ENCODE measurements at regions not wholly inside any gene's neighbourhood (a gene's known extent, or its start where the extent isn't known, plus 50 kb on each side); places are given as distances from the start of the nearest gene placed in this dataset.

DNA sequence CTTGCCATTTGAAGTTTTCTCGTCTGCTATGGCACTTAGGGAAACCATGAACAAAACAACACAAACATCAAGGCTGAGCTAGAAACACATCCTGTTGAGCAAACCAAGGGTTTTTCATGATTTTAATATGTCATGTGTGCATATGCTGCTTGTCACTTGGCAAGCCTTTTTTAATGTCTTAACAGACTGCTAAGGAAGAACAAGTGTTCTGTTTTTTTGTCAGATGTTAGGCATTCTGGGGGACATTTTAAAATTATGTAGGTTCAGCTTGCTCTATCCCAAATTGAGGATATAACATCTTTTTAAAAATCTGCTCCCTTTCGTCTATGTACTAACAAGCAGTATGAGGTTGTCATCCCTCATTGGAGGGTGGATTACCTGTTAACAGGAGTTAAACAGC is 150.3 kb downstream of the HTR1A start:
- TF ChIP-seq, protein P1, sequence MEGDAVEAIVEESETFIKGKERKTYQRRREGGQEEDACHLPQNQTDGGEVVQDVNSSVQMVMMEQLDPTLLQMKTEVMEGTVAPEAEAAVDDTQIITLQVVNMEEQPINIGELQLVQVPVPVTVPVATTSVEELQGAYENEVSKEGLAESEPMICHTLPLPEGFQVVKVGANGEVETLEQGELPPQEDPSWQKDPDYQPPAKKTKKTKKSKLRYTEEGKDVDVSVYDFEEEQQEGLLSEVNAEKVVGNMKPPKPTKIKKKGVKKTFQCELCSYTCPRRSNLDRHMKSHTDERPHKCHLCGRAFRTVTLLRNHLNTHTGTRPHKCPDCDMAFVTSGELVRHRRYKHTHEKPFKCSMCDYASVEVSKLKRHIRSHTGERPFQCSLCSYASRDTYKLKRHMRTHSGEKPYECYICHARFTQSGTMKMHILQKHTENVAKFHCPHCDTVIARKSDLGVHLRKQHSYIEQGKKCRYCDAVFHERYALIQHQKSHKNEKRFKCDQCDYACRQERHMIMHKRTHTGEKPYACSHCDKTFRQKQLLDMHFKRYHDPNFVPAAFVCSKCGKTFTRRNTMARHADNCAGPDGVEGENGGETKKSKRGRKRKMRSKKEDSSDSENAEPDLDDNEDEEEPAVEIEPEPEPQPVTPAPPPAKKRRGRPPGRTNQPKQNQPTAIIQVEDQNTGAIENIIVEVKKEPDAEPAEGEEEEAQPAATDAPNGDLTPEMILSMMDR (IDR thresholded peaks at IDR 0.05): no peak
- TF ChIP-seq EZH2phosphoT487 (IDR thresholded peaks at IDR 0.05) (no peak), EZH2 (IDR thresholded peaks at IDR 0.05) (no peak)
- H3K27ac ChIP-seq: no peak overlapping the region
- no peaks in the 10 kb centered on the region for H3F3A ChIP-seq (ENCODE audit: low read depth)
- no peak overlapping the region for H3K4me2 ChIP-seq
- H3K9me3 ChIP-seq (ENCODE audit: low read depth): no peaks in the 10 kb centered on the region
- no peak overlapping the region for H3K27ac Mint-ChIP-seq
- H3K4me3 ChIP-seq: no peak overlapping the region
- H2AFZ ChIP-seq (replicated peaks): no peak overlapping the region
- H3K36me3 ChIP-seq: no peaks in the 10 kb centered on the region
- no peaks in the 10 kb centered on the region for H3K27me3 Mint-ChIP-seq (ENCODE audit: insufficient read depth, low read depth)
- DNase-seq (ENCODE audit: low spot score): no peak
- H3K9ac ChIP-seq: no peak overlapping the region
- peaks cover 2% of the 10 kb centered on the region for H3K9me3 Mint-ChIP-seq
- H3K79me2 ChIP-seq (ENCODE audit: low read depth): no peaks in the 10 kb centered on the region
- no peaks in the 10 kb centered on the region for H3K4me1 Mint-ChIP-seq
- H3K36me3 Mint-ChIP-seq: no peaks in the 10 kb centered on the region
- H3K4me3 Mint-ChIP-seq: no peak overlapping the region
- no peaks in the 10 kb centered on the region for H4K20me1 ChIP-seq (ENCODE audit: low read depth)
- H3K4me1 ChIP-seq: no peaks in the 10 kb centered on the region
- H3K27me3 ChIP-seq: no peaks in the 10 kb centered on the region

DNA sequence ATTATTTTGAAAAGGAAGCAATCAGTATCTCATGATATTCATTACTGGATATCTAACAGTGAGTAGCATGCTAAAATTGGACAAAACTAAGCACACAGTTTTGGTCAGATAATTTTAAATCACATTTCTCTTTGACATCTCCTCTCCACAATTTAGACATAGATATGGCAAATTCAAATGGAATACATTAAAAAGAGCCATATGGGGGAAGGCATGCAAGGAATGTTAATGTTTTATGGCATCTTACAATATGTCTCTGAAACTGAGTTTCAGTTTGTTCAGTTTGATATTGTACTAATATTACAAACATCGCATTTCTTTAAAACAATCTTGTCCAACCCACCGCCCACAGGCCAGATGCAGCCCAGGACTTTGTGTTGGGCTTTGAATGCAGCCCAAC is 151.0 kb downstream of the HTR1A start:
- Histone ChIP-seq H3K4me3 (no peak overlapping the region), H3K4me2 (no peak overlapping the region), H2AFZ (replicated peaks) (no peak overlapping the region), H3K27me3 (no peaks in the 10 kb centered on the region), H3K27ac (no peak overlapping the region), H3K9ac (no peak overlapping the region), H4K20me1 (ENCODE audit: low read depth) (no peaks in the 10 kb centered on the region), H3K4me1 (no peaks in the 10 kb centered on the region), H3K36me3 (no peaks in the 10 kb centered on the region), H3F3A (ENCODE audit: low read depth) (no peaks in the 10 kb centered on the region), H3K9me3 (ENCODE audit: low read depth) (no peaks in the 10 kb centered on the region), H3K79me2 (ENCODE audit: low read depth) (no peaks in the 10 kb centered on the region)
- H3K36me3 Mint-ChIP-seq: no peaks in the 10 kb centered on the region
- H3K27ac Mint-ChIP-seq: no peak overlapping the region
- no peak for DNase-seq (ENCODE audit: low spot score)
- TF ChIP-seq, protein P1 (IDR thresholded peaks at IDR 0.05): no peak
- no peak for TF ChIP-seq EZH2 (IDR thresholded peaks at IDR 0.05)
- H3K4me3 Mint-ChIP-seq: no peak overlapping the region
- no peaks in the 10 kb centered on the region for H3K4me1 Mint-ChIP-seq
- peaks cover 2% of the 10 kb centered on the region for H3K9me3 Mint-ChIP-seq
- no peaks in the 10 kb centered on the region for H3K27me3 Mint-ChIP-seq (ENCODE audit: insufficient read depth, low read depth)

DNA sequence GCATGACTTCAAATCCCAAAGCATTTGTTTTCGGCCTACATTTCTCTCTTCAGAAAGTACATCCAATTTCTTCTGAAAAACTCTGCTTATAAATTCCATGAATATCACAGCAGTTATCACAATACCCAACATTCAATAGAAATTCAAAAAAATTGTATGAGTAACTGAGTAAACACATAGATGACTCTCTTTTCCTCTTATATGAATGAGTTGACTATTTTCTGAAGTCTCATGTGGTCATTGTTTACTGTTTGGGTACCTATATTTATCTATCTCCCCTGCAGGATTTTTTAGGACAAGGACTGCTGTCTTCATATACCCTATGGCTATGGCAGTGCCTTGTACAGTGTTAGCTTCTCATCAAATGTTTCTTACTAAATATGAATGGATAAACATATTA is 157.1 kb downstream of the HTR1A start:
- Mint-ChIP-seq H3K4me1 (peaks cover 2% of the 10 kb centered on the region), H3K36me3 (no peaks in the 10 kb centered on the region), H3K27me3 (ENCODE audit: insufficient read depth, low read depth) (no peaks in the 10 kb centered on the region), H3K27ac (no peak overlapping the region), H3K9me3 (no peaks in the 10 kb centered on the region), H3K4me3 (no peak overlapping the region)
- H3F3A ChIP-seq (ENCODE audit: low read depth): no peaks in the 10 kb centered on the region
- H3K4me2 ChIP-seq: no peak overlapping the region
- H3K27ac ChIP-seq: no peak overlapping the region
- no peaks in the 10 kb centered on the region for H3K9me3 ChIP-seq (ENCODE audit: low read depth)
- no peak for DNase-seq (ENCODE audit: low spot score)
- H4K20me1 ChIP-seq (ENCODE audit: low read depth): no peaks in the 10 kb centered on the region
- no peaks in the 10 kb centered on the region for H3K4me1 ChIP-seq
- H3K79me2 ChIP-seq (ENCODE audit: low read depth): no peaks in the 10 kb centered on the region
- TF ChIP-seq, protein P1 (IDR thresholded peaks at IDR 0.05): no peak
- TF ChIP-seq EZH2 (IDR thresholded peaks at IDR 0.05) (no peak), EZH2phosphoT487 (IDR thresholded peaks at IDR 0.05) (no peak)
- H3K36me3 ChIP-seq: no peaks in the 10 kb centered on the region
- no peak overlapping the region for H3K4me3 ChIP-seq
- no peaks in the 10 kb centered on the region for H3K27me3 ChIP-seq
- H3K9ac ChIP-seq: no peak overlapping the region
- no peak overlapping the region for H2AFZ ChIP-seq (replicated peaks)

DNA sequence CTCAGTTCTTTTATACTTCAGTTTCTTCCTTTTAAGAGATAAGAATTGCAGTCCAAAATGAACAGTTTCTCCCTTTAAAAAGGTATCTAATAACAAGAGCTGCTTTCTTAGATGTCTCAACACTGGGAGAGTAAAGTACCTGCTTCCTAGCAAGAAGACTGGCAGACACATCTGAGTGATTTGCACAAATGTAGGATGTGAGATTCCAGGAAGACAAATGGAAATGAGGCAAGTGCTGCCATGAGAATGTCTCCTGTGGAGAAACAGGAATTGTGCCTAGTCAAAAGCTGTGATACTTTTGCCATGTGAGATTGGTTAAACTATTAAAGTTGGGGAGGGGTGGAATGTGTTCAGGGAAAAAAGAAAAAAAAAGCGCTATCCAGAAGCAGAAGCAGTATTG is 159.1 kb downstream of the HTR1A start:
- Histone ChIP-seq H3K79me2 (ENCODE audit: low read depth) (no peaks in the 10 kb centered on the region), H3K4me2 (no peak overlapping the region), H3K27ac (no peak overlapping the region), H3F3A (ENCODE audit: low read depth) (no peaks in the 10 kb centered on the region), H3K36me3 (no peaks in the 10 kb centered on the region), H2AFZ (replicated peaks) (no peak overlapping the region), H4K20me1 (ENCODE audit: low read depth) (no peaks in the 10 kb centered on the region), H3K9ac (no peak overlapping the region), H3K9me3 (ENCODE audit: low read depth) (no peaks in the 10 kb centered on the region), H3K4me3 (no peak overlapping the region), H3K27me3 (no peaks in the 10 kb centered on the region), H3K4me1 (no peaks in the 10 kb centered on the region)
- DNase-seq (ENCODE audit: low spot score): no peak
- H3K9me3 Mint-ChIP-seq: no peaks in the 10 kb centered on the region
- no peak overlapping the region for H3K4me3 Mint-ChIP-seq
- H3K27me3 Mint-ChIP-seq (ENCODE audit: insufficient read depth, low read depth): no peaks in the 10 kb centered on the region
- no peak overlapping the region for H3K27ac Mint-ChIP-seq
- H3K36me3 Mint-ChIP-seq: no peaks in the 10 kb centered on the region
- TF ChIP-seq EZH2phosphoT487 (IDR thresholded peaks at IDR 0.05): no peak
- no peak for TF ChIP-seq EZH2 (IDR thresholded peaks at IDR 0.05)
- TF ChIP-seq, protein P1 (IDR thresholded peaks at IDR 0.05): no peak
- H3K4me1 Mint-ChIP-seq: peaks cover 2% of the 10 kb centered on the region
